HG03045 (cell line): ENCODE measurements at regions not wholly inside any gene's neighbourhood (a gene's known extent, or its start where the extent isn't known, plus 50 kb on each side); places are given as distances from the start of the nearest gene placed in this dataset.
"Not testable (repeated sequence)": the region's sequence is repeated elsewhere in the genome, so short reads cannot be mapped to it uniquely, and the experiment has no call there.

ENCODE experiments used
- ATAC-seq: cut with Tn5 transposase; IDR thresholded peaks from one replicate; pipeline ENCODE4 v1.9.1; 2021; ENCODE audit warnings: mild to moderate bottlenecking, moderate library complexity; ENCODE audit not compliant: unreplicated experiment

DNA sequence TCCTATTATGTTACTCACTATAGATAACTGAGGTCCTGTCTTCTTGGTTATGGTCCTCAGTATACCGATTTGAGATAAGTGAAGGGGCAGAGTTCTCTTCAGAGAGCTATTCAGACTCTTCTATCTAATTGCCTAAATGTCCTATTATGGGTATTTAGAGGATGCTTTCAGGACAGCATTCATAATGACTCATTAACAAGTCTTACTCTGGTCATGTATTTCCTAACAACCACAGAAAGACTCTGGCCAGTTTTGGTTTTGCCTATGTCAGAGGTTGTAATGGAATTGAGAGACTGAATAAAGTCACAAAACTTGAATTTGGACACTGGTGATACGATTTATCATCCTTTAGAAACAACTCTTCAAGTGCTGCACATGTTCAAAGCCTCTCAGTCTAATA lies 1233.0 kb downstream of the JRKL start:
- no peak for ATAC-seq

- ATAC-seq, result not testable (repeated sequence)
These were observed 1246.9 kb downstream of the JRKL start for GRCh38 chr11:97636741-97637140.

GRCh38 chr11:97637701-97638100 lies 1247.9 kb downstream of the JRKL start:
- ATAC-seq, result no peak

GRCh38 chr11:97638641-97639224 lies 1248.9 kb downstream of the JRKL start:
- no peak for ATAC-seq

GRCh38 chr11:97641988-97642387 lies 1252.2 kb downstream of the JRKL start:
- ATAC-seq, result no peak

- no peak for ATAC-seq
These were observed 1255.9 kb downstream of the JRKL start for GRCh38 chr11:97645736-97646135.

DNA sequence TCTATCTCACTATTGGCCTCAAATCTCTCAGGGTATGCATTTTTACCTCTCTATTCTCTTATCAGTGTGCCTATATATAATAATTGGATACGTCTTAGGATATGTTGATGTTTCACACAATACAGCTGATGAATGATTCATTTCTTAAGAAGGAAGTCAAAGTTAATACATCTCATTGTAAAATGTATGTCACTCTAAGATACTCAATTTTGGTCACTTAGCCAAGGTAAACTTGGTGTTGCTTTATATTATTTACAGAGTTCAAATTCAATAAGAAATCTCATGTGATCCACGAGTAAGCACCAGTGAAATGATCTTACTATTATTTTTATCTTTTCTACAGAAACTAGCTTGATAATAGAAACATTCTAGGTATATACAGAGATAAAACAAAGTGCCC lies 1266.5 kb downstream of the JRKL start:
- no peak for ATAC-seq

DNA sequence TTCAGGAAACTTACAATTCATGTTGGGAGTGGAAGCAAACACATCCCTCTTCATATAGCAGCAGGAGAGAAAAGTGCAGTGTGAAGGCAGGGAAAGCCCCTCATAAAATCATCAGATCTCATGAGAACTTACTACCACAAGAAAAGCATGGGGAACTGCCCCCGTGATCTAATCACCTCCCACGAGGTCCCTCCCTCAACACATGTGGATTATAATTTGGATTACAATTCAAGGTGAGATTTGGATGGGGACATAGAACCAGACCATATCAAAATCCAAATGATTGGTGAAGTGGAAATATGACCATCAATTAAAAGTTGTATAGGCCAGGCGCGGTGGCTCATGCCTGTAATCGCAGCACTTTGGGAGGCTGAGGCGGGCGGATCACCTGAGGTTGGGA lies 1268.0 kb downstream of the JRKL start:
- no peak for ATAC-seq

- ATAC-seq, result no peak
These were observed 1277.2 kb downstream of the JRKL start for GRCh38 chr11:97667057-97667456.

DNA sequence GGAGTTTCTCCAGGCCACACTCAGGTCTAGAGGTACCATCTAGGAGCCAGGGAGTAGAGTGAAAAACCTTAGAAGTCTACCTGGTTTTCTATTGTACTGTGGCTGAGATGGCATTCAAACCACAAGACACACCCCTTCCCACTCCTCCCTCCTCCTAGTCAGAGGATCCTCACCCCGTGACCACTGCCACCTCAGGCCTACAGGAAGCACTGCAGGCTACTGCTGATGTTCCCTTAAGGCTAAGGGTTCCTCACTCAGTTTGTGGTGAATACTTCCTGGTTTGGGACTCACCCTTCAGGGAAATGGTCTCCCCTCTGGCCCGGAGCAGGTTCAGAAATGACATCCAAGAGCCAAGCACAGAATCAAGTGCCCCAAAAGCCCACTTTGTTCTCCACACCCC lies 1293.9 kb downstream of the JRKL start:
- ATAC-seq, result no peak

- no peak for ATAC-seq
These were observed 1295.0 kb downstream of the JRKL start for GRCh38 chr11:97684486-97685439.

- no peak for ATAC-seq
These were observed 1295.9 kb downstream of the JRKL start for GRCh38 chr11:97685695-97686094.

GRCh38 chr11:97687111-97687510 lies 1297.3 kb downstream of the JRKL start:
- ATAC-seq, result no peak

GRCh38 chr11:97691061-97691460 lies 1301.2 kb downstream of the JRKL start:
- no peak for ATAC-seq

GRCh38 chr11:97702951-97703350 lies 1313.1 kb downstream of the JRKL start:
- no peak for ATAC-seq

GRCh38 chr11:97703851-97704250 lies 1314.0 kb downstream of the JRKL start:
- no peak for ATAC-seq

- not testable (repeated sequence) for ATAC-seq
These were observed 1315.3 kb upstream of the CNTN5 start for GRCh38 chr11:97705441-97705840.

- ATAC-seq, result no peak
These were observed 1302.8 kb upstream of the CNTN5 start for GRCh38 chr11:97717922-97718321.

- ATAC-seq, result no peak
These were observed 1298.7 kb upstream of the CNTN5 start for GRCh38 chr11:97722065-97722464.

DNA sequence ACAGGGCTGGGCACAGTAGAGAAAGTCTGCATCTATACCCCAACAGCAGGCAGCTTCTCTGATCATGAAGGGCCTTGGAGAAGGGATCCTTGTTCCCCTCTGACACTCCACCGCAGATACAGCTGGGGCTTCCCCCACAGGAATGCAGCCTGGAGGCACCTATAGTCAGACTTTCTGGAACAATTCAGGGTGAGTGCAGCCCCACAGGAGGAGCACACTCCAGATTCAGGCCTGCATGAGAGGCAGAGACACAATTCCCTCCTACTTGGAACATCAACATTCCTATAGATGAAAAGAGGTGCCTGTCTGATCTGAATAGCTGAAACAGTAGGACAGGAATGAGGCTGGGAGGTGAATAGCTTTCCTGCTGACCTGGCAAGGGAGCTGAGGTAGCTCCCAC lies 1298.0 kb upstream of the CNTN5 start:
- ATAC-seq, result no peak

DNA sequence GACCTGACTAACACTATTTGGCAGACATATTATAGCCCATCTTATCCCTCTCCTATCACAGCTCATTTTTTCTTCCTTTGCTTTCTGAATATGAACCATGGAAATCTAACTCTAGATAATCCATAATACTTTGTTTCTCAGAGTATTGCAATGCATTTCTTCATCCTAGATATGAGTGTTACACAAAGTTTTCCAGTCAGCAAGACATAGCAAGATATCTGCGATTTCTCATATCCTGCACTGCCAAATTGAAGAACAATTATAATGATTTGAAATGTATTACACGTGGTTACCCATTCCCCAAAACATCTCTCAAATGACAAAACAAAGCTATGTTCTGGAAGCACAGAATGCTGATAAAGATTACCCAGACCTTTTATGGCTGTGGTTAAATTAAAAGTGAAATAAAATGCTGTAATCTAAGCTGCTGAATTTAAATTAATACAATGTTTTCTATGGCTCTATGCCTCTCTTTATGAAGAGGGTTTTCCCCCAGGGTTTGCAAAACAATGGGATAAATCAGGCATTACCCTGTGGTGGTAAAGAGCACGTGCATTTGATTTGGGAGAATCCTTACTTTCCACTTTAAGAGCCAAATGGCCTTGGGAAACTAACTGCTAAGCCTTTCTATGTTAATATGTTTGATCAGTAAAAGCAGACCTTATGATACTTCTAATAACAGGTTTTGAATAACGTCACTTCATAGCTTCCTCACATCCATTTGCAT lies 1291.0 kb upstream of the CNTN5 start:
- no peak for ATAC-seq
